Myocyte (in vitro differentiated cells): ENCODE measurements at regions not wholly inside any gene's neighbourhood (a gene's known extent, or its start where the extent isn't known, plus 50 kb on each side); places are given as distances from the start of the nearest gene placed in this dataset.
"Not testable (repeated sequence)": the region's sequence is repeated elsewhere in the genome, so short reads cannot be mapped to it uniquely, and the experiment has no call there.

Experiments used
- DNase-seq: peaks from one replicate; pipeline ENCODE4 v3.0.0-alpha.2; 2012; ENCODE audit warnings: low read depth

- DNase-seq = no peak
Measured at GRCh38 chr6:144607998-144608735, 323.0 kb downstream of the UTRN start.

- no peak for DNase-seq
Measured at GRCh38 chr6:144612811-144613210, 327.7 kb downstream of the UTRN start.

- DNase-seq = peak; percentile 9
Measured at GRCh38 chr6:144613859-144614258, 328.7 kb downstream of the UTRN start.

GRCh38 chr6:144615870-144616269 lies 330.7 kb downstream of the UTRN start:
- no peak for DNase-seq

- DNase-seq = no peak
Measured at GRCh38 chr6:144617191-144617590, 332.1 kb downstream of the UTRN start.

- no peak for DNase-seq
Measured at GRCh38 chr6:144617708-144618107, 332.6 kb downstream of the UTRN start.

GRCh38 chr6:144619966-144620365 lies 334.8 kb downstream of the UTRN start:
- DNase-seq = no peak

- DNase-seq = no peak
Measured at GRCh38 chr6:144621332-144621731, 336.2 kb downstream of the UTRN start.

- DNase-seq = no peak
Measured at GRCh38 chr6:144624246-144624645, 339.1 kb downstream of the UTRN start.

GRCh38 chr6:144624716-144625115 lies 339.6 kb downstream of the UTRN start:
- DNase-seq = no peak

GRCh38 chr6:144630857-144631256 lies 345.7 kb downstream of the UTRN start:
- DNase-seq = no peak

- no peak for DNase-seq
Measured at GRCh38 chr6:144632266-144632665, 347.1 kb downstream of the UTRN start.

GRCh38 chr6:144633886-144634285 lies 348.8 kb downstream of the UTRN start:
- no peak for DNase-seq

- DNase-seq = no peak
Measured at GRCh38 chr6:144634371-144634770, 349.2 kb downstream of the UTRN start.

- DNase-seq = no peak
Measured at GRCh38 chr6:144635051-144635450, 349.9 kb downstream of the UTRN start.

GRCh38 chr6:144636025-144636424 lies 350.9 kb downstream of the UTRN start:
- DNase-seq = not testable (repeated sequence)

- DNase-seq = no peak
Measured at GRCh38 chr6:144637541-144637940, 352.4 kb downstream of the UTRN start.

- DNase-seq = no peak
Measured at GRCh38 chr6:144639654-144640053, 354.5 kb downstream of the UTRN start.

- no peak for DNase-seq
Measured at GRCh38 chr6:144641286-144641685, 356.2 kb downstream of the UTRN start.

GRCh38 chr6:144644776-144645175 lies 359.6 kb downstream of the UTRN start:
- no peak for DNase-seq

GRCh38 chr6:144646093-144647056 lies 361.2 kb downstream of the UTRN start:
- DNase-seq = no peak

GRCh38 chr6:144647406-144647964 lies 362.4 kb downstream of the UTRN start:
- no peak for DNase-seq
